HFFc6 (cell line): ENCODE measurements at regions not wholly inside any gene's neighbourhood (a gene's known extent, or its start where the extent isn't known, plus 50 kb on each side); places are given as distances from the start of the nearest gene placed in this dataset.
"Not testable (repeated sequence)": the region's sequence is repeated elsewhere in the genome, so short reads cannot be mapped to it uniquely, and the experiment has no call there.

ENCODE experiments used
- DNase-seq: peaks from one replicate; pipeline ENCODE4 v3.0.0-alpha.2; 2018
- H3K27ac Mint-ChIP-seq: 2 replicates; pipeline ENCODE4 v1.8.0; 2020; ENCODE audit warnings: mild to moderate bottlenecking, mixed read lengths
- H3K27me3 Mint-ChIP-seq: 2 replicates; pipeline ENCODE4 v1.8.0; 2021; ENCODE audit warnings: mild to moderate bottlenecking, moderate library complexity, mixed read lengths; ENCODE audit not compliant: insufficient read depth
- H3K36me3 Mint-ChIP-seq: 2 replicates; pipeline ENCODE4 v1.8.0; 2021; ENCODE audit warnings: low read depth, mixed read lengths
- H3K4me1 Mint-ChIP-seq: 2 replicates; pipeline ENCODE4 v1.8.0; 2020; ENCODE audit warnings: low read depth, mixed read lengths
- H3K4me3 Mint-ChIP-seq: 2 replicates; pipeline ENCODE4 v1.8.0; 2020; ENCODE audit warnings: mild to moderate bottlenecking, moderate library complexity, mixed read lengths
- H3K9me3 Mint-ChIP-seq: 2 replicates; pipeline ENCODE4 v1.8.0; 2020; ENCODE audit warnings: mild to moderate bottlenecking, mixed read lengths
- TF ChIP-seq, protein P1 (sequence below): fragments of 200-600 bp; sonication (generic); IDR thresholded peaks from 2 replicates; pipeline ENCODE4 v1.5.0; 2021; ENCODE audit warnings: antibody characterized with exemption, mild to moderate bottlenecking

DNA sequence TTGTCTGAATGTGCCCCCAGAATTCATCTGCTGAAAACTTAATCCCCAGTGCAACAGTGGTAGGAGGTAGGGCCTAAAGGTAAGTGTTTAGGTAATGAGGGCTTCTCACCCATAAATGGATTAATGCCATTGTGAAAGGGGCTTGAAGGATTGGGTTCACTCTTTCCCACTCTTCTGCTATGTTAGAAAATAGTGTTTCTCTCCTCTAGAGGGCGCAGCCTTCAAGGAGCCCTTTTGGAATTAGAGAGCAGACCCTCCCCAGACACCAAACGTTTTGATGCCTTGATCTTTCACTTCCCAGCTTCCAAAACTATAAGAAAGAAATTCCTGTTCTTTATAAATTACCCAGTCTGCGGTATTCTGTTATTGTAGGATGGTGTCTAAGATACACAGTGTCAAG lies 706.4 kb downstream of the SMARCA1 start:
- DNase-seq = no peak
- no peak overlapping the region for H3K4me3 Mint-ChIP-seq
- no peaks in the 10 kb centered on the region for H3K9me3 Mint-ChIP-seq
- no peaks in the 10 kb centered on the region for H3K4me1 Mint-ChIP-seq
- H3K36me3 Mint-ChIP-seq = no peaks in the 10 kb centered on the region
- H3K27me3 Mint-ChIP-seq = no peaks in the 10 kb centered on the region
- TF ChIP-seq, protein P1, sequence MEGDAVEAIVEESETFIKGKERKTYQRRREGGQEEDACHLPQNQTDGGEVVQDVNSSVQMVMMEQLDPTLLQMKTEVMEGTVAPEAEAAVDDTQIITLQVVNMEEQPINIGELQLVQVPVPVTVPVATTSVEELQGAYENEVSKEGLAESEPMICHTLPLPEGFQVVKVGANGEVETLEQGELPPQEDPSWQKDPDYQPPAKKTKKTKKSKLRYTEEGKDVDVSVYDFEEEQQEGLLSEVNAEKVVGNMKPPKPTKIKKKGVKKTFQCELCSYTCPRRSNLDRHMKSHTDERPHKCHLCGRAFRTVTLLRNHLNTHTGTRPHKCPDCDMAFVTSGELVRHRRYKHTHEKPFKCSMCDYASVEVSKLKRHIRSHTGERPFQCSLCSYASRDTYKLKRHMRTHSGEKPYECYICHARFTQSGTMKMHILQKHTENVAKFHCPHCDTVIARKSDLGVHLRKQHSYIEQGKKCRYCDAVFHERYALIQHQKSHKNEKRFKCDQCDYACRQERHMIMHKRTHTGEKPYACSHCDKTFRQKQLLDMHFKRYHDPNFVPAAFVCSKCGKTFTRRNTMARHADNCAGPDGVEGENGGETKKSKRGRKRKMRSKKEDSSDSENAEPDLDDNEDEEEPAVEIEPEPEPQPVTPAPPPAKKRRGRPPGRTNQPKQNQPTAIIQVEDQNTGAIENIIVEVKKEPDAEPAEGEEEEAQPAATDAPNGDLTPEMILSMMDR = 0 out of 2 replicates have a peak, but pooled peaks have one; percentile 13
- H3K27ac Mint-ChIP-seq = no peak overlapping the region

DNA sequence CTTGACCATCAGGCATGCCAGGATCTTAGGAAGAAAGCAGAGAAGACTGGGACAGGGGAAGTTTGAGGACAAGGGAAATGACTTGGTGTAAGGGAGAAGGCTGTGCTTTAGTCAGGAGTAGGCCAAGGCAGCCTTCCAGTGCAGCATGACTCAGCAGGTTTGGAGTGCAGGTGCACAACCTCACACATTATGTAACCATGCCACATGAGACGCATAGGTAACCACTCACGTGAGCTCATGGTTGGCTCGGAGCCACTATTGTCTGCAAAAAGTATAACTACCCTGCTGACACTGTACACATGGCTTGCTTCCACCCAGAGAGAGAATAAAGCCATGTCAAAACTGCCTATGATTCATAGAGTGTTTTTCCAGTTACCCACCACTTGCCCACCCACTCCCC lies 715.9 kb downstream of the SMARCA1 start:
- H3K36me3 Mint-ChIP-seq = no peaks in the 10 kb centered on the region
- DNase-seq = no peak
- no peaks in the 10 kb centered on the region for H3K27me3 Mint-ChIP-seq
- H3K4me1 Mint-ChIP-seq = no peaks in the 10 kb centered on the region
- peaks cover 4% of the 10 kb centered on the region; the same call in 1 of the 2 replicates for H3K9me3 Mint-ChIP-seq
- H3K4me3 Mint-ChIP-seq = no peak overlapping the region
- TF ChIP-seq, protein P1 = no peak
- H3K27ac Mint-ChIP-seq = no peak overlapping the region

DNA sequence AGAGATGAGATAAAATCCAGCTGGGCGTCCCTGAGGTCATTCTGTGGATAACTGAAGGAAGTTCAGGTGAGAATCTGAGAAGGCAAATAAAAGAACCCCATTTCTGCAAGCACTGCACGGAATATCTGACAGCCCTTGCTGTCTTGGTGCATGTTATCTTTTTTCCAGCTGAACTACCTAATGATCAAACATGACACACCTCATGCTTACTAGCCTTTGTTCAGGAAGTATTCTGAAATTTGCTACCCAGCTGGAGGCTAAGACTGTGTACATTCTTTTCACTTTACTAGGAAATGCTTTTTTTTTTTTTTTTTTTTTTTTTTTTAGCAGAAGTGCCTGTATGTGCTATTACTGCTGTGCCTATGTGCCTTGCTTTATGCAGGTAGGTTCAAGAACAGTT lies 718.1 kb downstream of the SMARCA1 start:
- Mint-ChIP-seq H3K36me3 (no peaks in the 10 kb centered on the region), H3K9me3 (peaks cover 4% of the 10 kb centered on the region; the same call in 1 of the 2 replicates), H3K27me3 (no peaks in the 10 kb centered on the region; the same call in 1 of the 2 replicates), H3K27ac (no peak overlapping the region), H3K4me3 (no peak overlapping the region), H3K4me1 (no peaks in the 10 kb centered on the region)
- TF ChIP-seq, protein P1 = no peak
- DNase-seq = no peak

DNA sequence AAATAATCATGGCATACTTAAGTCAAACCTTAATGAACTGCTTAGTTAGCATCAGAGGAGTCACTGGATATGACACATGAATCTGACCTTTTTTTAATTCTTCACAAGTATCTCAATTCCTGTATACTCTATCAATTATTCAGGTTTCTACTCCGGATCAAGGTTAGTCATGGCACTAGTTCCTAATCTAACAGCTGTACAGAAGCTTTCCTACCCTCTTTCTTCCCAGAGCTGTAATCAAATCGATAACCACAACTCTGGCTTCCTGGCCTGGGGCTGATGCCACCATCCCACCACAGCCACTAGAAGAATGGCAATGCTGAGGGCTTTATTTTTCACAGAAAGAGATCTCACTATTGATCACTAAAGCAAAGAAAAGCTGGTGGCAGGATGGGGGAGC lies 718.5 kb downstream of the SMARCA1 start:
- Mint-ChIP-seq H3K9me3 (peaks cover 4% of the 10 kb centered on the region; the same call in 1 of the 2 replicates), H3K4me1 (no peaks in the 10 kb centered on the region), H3K27me3 (no peaks in the 10 kb centered on the region; the same call in 1 of the 2 replicates), H3K4me3 (no peak overlapping the region), H3K27ac (no peak overlapping the region), H3K36me3 (no peaks in the 10 kb centered on the region)
- DNase-seq = no peak
- TF ChIP-seq, protein P1 = no peak

DNA sequence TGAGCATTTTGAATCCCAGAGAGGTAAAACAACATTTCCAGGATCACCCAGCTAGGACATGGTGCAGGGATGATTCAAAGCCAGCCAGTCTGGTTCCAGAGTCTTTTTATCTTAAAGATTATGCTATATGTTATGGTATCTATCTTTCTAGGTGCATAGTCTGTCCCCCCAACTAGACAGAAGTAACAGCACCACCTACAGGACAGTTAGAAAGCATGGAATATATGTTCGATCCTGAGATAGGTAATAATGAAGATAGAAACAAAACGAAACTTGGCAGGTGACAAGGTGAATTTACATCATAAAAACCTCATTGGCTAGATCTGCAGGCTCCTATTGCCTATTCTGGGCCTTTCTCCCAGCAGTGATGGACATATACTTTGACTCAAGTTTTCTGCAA lies 723.2 kb downstream of the SMARCA1 start:
- TF ChIP-seq, protein P1 = no peak
- Mint-ChIP-seq H3K4me3 (no peak overlapping the region), H3K4me1 (no peaks in the 10 kb centered on the region), H3K9me3 (no peaks in the 10 kb centered on the region; the same call in 1 of the 2 replicates), H3K36me3 (no peaks in the 10 kb centered on the region), H3K27ac (no peak overlapping the region), H3K27me3 (no peaks in the 10 kb centered on the region; the same call in 1 of the 2 replicates)
- DNase-seq = no peak

DNA sequence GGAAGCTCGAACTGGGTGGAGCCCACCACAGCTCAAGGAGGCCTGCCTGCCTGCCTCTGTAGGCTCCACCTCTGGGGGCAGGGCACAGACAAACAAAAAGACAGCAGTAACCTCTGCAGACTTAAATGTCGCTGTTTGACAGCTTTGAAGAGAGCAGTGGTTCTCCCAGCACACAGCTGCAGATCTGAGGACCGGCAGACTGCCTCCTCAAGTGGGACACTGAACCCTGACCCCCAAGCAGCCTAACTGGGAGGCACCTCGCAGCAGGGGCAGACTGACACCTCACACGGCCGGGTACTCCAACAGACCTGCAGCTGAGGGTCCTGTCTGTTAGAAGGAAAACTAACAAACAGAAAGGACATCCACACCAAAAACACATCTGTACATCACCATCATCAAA lies 730.9 kb upstream of the ACTRT1 start:
- H3K9me3 Mint-ChIP-seq = peaks cover 16% of the 10 kb centered on the region
- not testable (repeated sequence) for H3K4me1 Mint-ChIP-seq, DNase-seq, H3K27ac Mint-ChIP-seq, H3K4me3 Mint-ChIP-seq, H3K36me3 Mint-ChIP-seq, H3K27me3 Mint-ChIP-seq
